Dedifferentiated amniotic fluid mesenchymal stem cell (primary cell): ENCODE measurements at regions not wholly inside any gene's neighbourhood (a gene's known extent, or its start where the extent isn't known, plus 50 kb on each side); places are given as distances from the start of the nearest gene placed in this dataset.
A peak's percentile ranks its signal among the peaks of the same experiment; 100 is the strongest.

Experiments
- DNase-seq: peaks from one replicate; pipeline ENCODE4 v3.0.0-alpha.2; 2016; ENCODE audit errors: extremely low spot score

GRCh38 chr6:147033267-147033666, 170.9 kb upstream of the STXBP5 start:
- peak; percentile 71 for DNase-seq

- no peak for DNase-seq
Observed at GRCh38 chr6:147035886-147036285, 168.3 kb upstream of the STXBP5 start.

GRCh38 chr6:147037881-147038280, 166.3 kb upstream of the STXBP5 start:
- no peak for DNase-seq

- peak; percentile 90 for DNase-seq
Observed at GRCh38 chr6:147040121-147040910, 163.9 kb upstream of the STXBP5 start.

DNA sequence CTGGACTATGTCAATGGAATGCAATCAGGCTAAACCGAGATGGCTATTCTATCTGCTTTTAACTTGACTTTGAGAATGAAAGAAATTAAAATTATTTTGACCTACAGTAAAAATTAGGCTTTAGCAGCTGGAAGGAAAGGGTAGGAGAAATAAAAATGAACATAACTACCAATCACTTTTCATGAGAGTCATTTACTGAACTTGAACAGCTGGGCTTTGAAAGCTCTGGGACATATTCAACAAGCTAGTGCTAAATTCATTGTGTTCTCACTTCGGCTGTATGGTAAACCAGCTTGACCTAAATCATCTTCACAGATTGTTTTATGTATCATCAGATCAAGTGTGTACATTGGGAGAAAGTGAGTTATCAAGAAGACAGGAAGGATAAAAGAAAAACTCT, 161.5 kb upstream of the STXBP5 start:
- DNase-seq, result no peak

GRCh38 chr6:147043994-147044477, 160.2 kb upstream of the STXBP5 start:
- no peak for DNase-seq

GRCh38 chr6:147046141-147046877, 157.9 kb upstream of the STXBP5 start:
- no peak for DNase-seq

DNA sequence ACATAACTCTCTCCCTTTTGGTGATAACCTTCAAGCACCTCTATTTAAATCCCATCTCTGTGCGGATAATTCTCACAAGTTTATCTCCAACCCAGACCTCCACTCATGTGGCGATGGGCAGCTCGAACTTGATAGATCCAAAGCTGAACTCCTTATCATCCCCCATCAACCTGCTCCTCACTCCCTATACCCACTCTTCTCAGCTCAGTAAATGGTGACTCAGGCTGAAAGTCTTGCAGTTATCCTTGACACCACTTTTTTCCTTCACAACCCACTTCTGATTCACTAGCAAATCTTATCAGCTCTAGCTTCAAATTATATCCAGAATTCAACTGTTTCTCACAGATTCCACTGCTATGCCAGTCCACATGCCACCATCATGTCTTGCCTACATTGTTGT, 155.3 kb upstream of the STXBP5 start:
- no peak for DNase-seq

DNA sequence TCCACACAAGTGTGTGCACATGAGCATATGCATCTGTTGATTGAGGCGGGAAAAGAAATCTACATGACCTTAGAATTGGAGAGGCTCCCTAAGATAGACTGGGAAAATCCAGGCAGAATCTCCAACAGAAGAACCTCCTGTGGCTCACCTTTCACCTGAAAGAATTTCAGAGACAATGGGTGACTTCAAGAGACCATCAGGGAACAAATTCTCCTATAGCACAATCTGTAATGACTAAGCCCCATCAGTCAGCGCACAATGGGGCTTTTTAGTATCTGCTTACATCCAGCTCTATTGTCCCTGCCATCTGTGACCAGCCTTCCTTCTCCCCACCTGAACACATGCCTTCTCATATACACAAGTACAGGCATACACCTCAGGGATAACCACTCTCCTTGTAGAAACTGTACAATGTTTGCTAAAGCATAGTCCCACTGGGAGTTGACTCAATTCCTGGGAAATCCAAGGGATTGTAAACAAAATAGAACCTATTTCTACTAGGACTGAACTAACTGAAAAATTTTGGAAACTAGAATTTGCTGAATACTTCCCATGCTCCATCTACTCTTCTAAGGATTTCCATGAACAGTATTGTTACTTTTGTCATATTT, 150.8 kb upstream of the STXBP5 start:
- DNase-seq, result no peak

DNA sequence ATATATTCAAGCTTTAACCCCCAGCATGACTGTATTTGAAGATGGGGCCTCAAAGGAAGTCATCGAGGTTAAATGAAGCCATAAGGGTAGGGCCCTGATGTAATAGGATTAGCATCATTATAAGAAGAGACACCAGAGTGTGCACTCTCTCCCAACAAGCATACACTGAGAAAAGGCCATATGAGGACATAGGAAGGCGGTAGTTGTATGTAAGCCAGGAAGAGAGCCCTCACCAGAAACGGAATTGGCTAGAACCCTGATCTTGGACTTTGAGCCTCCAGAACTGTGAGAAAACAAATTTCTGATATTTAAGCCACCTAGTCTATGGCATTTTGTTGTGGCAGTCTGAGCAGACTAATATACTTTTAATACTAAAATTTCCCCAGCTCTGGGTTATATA, 150.1 kb upstream of the STXBP5 start:
- DNase-seq, result no peak

DNA sequence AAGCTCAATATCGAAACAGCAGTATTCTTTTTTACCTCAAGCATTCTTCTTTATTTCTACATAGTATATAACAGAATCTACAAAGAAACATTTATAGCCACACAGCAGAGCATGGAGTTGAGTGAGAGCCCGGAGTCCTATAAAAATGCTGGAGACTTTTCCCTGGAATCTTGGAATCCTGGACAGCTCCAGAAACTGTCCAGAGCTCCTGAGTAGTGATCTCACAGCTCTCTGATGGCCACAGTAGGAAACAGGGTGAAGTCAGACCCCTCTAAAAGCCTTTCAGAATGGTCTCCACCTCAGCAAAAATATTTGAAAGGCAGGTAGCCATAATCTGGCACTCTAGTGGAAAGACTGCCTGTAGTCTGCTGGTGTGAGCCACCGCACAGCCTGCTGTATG, 149.3 kb upstream of the STXBP5 start:
- DNase-seq, result no peak

GRCh38 chr6:147055821-147056392, 148.3 kb upstream of the STXBP5 start:
- no peak for DNase-seq

GRCh38 chr6:147057188-147057587, 147.0 kb upstream of the STXBP5 start:
- no peak for DNase-seq

DNA sequence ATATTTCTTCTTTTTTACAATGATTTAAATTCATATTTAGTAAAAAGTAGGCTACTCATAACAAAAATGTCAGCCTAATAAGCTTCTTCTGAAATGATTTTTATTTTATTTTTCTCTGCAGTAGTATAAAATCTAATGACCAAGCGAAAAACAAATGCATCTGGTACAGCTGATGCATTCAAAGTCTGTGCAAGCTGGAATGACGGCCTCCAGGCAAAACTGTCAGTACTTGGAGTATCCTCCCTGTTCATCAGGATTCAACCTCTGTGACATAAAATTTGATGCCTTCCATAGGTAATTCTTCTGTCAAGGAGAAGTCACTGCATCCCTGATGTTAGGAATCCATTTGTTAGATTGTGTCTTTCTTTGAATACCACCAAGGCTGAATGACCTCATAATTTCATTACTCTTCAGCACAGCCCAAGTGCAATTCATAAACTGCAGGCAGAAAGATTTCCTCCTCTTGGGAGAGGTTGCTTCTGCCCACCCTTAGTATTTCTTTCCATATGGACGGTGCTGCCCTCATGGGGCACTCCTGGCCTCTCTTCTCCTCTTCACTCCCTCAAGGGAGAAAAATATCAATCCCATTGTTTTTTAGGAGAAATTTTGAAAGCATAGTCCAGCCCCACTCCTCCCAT, 146.4 kb upstream of the STXBP5 start:
- no peak for DNase-seq

DNA sequence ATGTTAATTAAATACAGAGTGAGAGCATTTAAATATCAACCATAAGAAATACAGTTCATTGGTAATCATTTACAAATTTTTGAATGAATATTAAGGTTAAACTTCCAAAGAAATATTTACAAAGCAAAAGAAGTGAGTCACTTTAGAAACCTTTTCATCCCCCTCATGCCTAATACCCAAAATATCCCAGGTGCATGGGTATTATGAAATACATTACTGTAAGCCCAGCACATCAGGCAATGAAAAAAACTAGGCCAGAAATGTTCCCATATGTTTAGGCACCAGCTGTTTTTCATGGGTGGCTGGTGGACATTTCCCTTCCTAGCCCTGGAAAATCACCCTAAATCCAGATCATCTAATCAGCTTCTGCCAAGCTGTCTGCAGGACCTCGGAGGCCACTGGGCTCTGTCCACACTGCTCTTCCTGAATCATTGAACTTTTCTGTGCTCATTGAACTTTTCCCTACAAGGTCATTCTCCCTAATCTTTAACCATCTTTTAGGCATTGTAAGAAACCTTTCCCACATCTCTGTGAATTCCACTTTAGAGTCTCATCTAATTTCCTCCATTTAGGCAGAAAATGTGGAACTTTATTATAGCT, 145.3 kb upstream of the STXBP5 start:
- no peak for DNase-seq

DNA sequence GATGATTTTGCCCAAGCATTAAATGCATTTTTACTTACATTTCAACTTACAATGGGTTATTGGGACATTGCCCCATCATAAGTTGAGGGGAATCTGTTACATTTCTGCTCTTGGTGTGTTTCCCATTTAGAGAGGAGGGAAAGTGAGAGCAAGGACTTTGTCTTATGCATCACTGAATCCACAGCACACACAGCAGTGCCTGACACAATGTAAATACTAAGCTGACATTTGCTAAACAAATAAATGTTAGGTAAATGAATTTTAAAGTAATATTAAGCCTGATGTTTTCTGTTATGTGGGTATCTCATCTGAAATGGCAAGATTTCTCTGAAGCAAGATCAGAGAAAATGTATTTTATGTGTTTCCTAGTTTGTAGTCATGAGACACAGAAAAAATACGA, 143.6 kb upstream of the STXBP5 start:
- no peak for DNase-seq

- no peak for DNase-seq
Observed at GRCh38 chr6:147061252-147061651, 143.0 kb upstream of the STXBP5 start.

DNA sequence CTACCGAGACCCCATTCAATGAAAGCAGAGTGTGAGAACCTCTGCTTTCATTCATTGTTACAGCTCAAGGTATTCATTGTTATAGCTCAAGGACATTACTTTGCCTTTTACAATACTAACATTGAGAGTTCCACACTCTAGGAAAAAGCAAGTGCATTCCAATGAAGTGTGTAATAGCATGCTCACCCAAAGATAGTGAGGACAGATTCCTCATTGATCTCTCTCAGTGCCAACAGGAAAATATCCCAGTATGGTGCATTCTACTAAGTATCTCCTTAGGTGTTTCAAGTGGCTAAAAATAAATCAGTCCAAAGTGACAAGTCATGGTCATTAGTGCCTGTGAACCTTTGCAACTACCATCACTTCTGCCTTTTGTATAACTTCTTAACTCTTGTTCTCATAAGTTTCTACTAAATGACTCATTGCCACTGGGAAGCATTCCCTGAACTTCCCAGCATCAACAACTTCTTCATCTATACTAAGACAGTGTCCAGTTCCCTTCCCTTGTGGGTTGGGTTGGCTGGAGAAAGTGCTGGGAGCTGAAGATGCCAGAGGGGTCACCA, 140.7 kb upstream of the STXBP5 start:
- peak; percentile 48 for DNase-seq

DNA sequence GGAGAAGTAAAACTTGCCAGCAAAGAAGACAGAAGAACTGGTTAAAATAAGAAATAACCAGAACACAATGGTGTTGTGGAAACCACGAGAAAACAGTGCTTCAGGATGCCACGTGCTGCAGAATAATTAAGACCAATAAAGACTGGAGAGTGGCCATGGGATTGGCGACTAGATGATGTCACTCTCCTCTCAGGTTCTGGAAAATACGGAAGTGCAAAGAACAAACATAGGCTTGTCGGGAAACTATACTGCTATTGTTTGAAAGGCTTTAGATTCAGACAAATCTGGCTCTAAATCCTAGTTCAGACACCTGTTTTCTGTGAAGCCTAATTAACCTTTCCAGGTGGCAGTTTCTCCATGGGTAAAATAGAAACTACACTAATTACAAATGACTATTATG, 138.4 kb upstream of the STXBP5 start:
- no peak for DNase-seq

DNA sequence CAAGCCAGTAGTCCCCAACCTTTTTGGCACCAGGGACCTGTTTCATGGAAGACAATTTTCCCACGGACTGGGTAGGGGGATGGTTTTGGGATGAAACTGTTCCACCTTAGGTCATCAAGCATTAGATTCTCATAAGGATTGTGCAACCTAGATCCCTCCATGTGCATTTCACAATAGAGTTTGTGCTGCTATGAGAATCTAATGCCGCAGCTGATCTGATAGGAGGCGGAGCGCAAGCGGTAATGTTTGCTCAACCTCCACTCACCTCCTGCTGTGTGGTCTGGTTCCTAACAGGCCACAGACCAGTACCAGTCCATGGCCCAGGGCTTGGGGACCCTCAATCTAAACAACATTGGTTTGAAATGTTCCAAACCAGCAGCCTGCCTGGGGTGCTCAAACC, 137.0 kb upstream of the STXBP5 start:
- DNase-seq, result no peak

- DNase-seq, result no peak
Observed at GRCh38 chr6:147071776-147072175, 132.4 kb upstream of the STXBP5 start.
